Stimulated activated CD4-positive, alpha-beta T cell treated with anti-CD3 and anti-CD28 coated beads, Interleukin-15, amount 100 ng/mL, for 48 hours (primary cell): ENCODE measurements at regions not wholly inside any gene's neighbourhood (a gene's known extent, or its start where the extent isn't known, plus 50 kb on each side); places are given as distances from the start of the nearest gene placed in this dataset.

ENCODE experiments used
- DNase-seq, 2 donors: peaks; one replicate each; pipeline ENCODE4 v3.0.0-alpha.2; 2020; ENCODE audit warnings: low read depth in 2 of 2

- no peak for DNase-seq
Observed at GRCh38 chr20:21653628-21654027, 51.8 kb upstream of the PAX1 start.

GRCh38 chr20:21643417-21643816, 62.0 kb upstream of the PAX1 start:
- DNase-seq: no peak

- no peak for DNase-seq
Observed at GRCh38 chr20:21640556-21640955, 64.9 kb upstream of the PAX1 start.

GRCh38 chr20:21633829-21634228, 71.6 kb upstream of the PAX1 start:
- DNase-seq: no peak

- no peak for DNase-seq
Observed at GRCh38 chr20:21632735-21633053, 72.8 kb upstream of the PAX1 start.

GRCh38 chr20:21632031-21632734, 73.3 kb upstream of the PAX1 start:
- no peak for DNase-seq

GRCh38 chr20:21628800-21629199, 76.7 kb upstream of the PAX1 start:
- no peak for DNase-seq

- no peak for DNase-seq
Observed at GRCh38 chr20:21623781-21624094, 81.7 kb upstream of the PAX1 start.

GRCh38 chr20:21623074-21623780, 82.2 kb upstream of the PAX1 start:
- no peak for DNase-seq

GRCh38 chr20:21622097-21622857, 83.2 kb upstream of the PAX1 start:
- DNase-seq: no peak

- DNase-seq: no peak
Observed at GRCh38 chr20:21618759-21619416, 86.6 kb upstream of the PAX1 start.

GRCh38 chr20:21615617-21616080, 89.8 kb upstream of the PAX1 start:
- DNase-seq: peak; percentile 4 to 39

- DNase-seq: no peak
Observed at GRCh38 chr20:21614980-21615379, 90.5 kb upstream of the PAX1 start.

- no peak for DNase-seq
Observed at GRCh38 chr20:21613512-21613911, 92.0 kb upstream of the PAX1 start.

- no peak for DNase-seq
Observed at GRCh38 chr20:21609981-21610380, 95.5 kb upstream of the PAX1 start.

- no peak for DNase-seq
Observed at GRCh38 chr20:21609221-21609620, 95.4 kb upstream of the NKX2-2 start.

GRCh38 chr20:21608777-21609176, 94.9 kb upstream of the NKX2-2 start:
- no peak for DNase-seq

GRCh38 chr20:21607971-21608725, 94.3 kb upstream of the NKX2-2 start:
- no peak for DNase-seq

- DNase-seq: no peak
Observed at GRCh38 chr20:21601799-21602198, 87.9 kb upstream of the NKX2-2 start.

GRCh38 chr20:21586682-21587081, 72.8 kb upstream of the NKX2-2 start:
- no peak for DNase-seq

GRCh38 chr20:21583486-21584168, 69.8 kb upstream of the NKX2-2 start:
- no peak for DNase-seq
